DOHH2 (cell line): ENCODE measurements at regions not wholly inside any gene's neighbourhood (a gene's known extent, or its start where the extent isn't known, plus 50 kb on each side); places are given as distances from the start of the nearest gene placed in this dataset.

Source experiments
- H3F3A ChIP-seq: fragments of 200-600 bp; sonication (generic), shearing (Covaris generic); 2 replicates; pipeline ENCODE4 v1.6.0; 2016; ENCODE audit warnings: antibody characterized with exemption, mild to moderate bottlenecking; ENCODE audit not compliant: control insufficient read depth, insufficient read depth
- H3K27ac ChIP-seq: fragments of 200-600 bp; sonication (generic); 2 replicates; pipeline ENCODE4 v1.5.1; 2014; ENCODE audit warnings: low read depth, mild to moderate bottlenecking, low read length, moderate library complexity
- H3K27me3 ChIP-seq: fragments of 200-600 bp; sonication (generic); 2 replicates; pipeline ENCODE4 v1.6.1; 2014; ENCODE audit warnings: mild to moderate bottlenecking, low read length, mixed read lengths; ENCODE audit not compliant: control insufficient read depth
- H3K36me3 ChIP-seq: fragments of 200-600 bp; sonication (generic); 2 replicates; pipeline ENCODE4 v1.6.1; 2014; ENCODE audit warnings: mild to moderate bottlenecking, low read length, moderate library complexity, mixed read lengths; ENCODE audit not compliant: control insufficient read depth
- H3K4me1 ChIP-seq: fragments of 200-600 bp; sonication (generic); 2 replicates; pipeline ENCODE4 v1.6.1; 2014; ENCODE audit warnings: mild to moderate bottlenecking, low read length, mixed read lengths; ENCODE audit not compliant: control insufficient read depth
- H3K4me2 ChIP-seq: fragments of 200-600 bp; sonication (generic); 2 replicates; pipeline ENCODE4 v1.6.0; 2014; ENCODE audit warnings: mild to moderate bottlenecking, low read length, moderate library complexity
- H3K4me3 ChIP-seq: fragments of 200-600 bp; sonication (generic); 2 replicates; pipeline ENCODE4 v1.5.1; 2014; ENCODE audit warnings: mild to moderate bottlenecking, low read length, mixed read lengths
- H3K79me2 ChIP-seq: fragments of 200-600 bp; sonication (generic); 2 replicates; pipeline ENCODE4 v1.6.1; 2014; ENCODE audit warnings: mild to moderate bottlenecking, low read length, mixed read lengths; ENCODE audit not compliant: control insufficient read depth
- H3K9me2 ChIP-seq: fragments of 200-600 bp; sonication (generic); replicated peaks from 2 replicates; pipeline ENCODE4 v1.6.1; 2014; ENCODE audit warnings: mild to moderate bottlenecking, low read length, mixed read lengths; ENCODE audit not compliant: control insufficient read depth
- H3K9me3 ChIP-seq: fragments of 200-600 bp; sonication (generic); 2 replicates; pipeline ENCODE4 v1.6.1; 2014; ENCODE audit warnings: antibody characterized with exemption, low read length, mixed read lengths; ENCODE audit not compliant: control insufficient read depth, insufficient read depth
- H4K20me1 ChIP-seq: fragments of 200-600 bp; sonication (generic); 2 replicates; pipeline ENCODE4 v1.6.0; 2014; ENCODE audit warnings: low read depth, mild to moderate bottlenecking, antibody characterized with exemption, low read length, moderate library complexity; ENCODE audit not compliant: control insufficient read depth, insufficient read depth
- CTCF ChIP-seq: fragments of 200-600 bp; sonication (generic); IDR thresholded peaks from one replicate; pipeline ENCODE4 v1.5.1; 2014; ENCODE audit warnings: antibody characterized with exemption, mild to moderate bottlenecking, low read depth, low read length; ENCODE audit not compliant: poor library complexity, severe bottlenecking
- EZH2phosphoT487 ChIP-seq: fragments of 200-600 bp; sonication (generic); IDR thresholded peaks from 2 replicates; pipeline ENCODE4 v1.6.1; 2017; ENCODE audit warnings: borderline replicate concordance, mild to moderate bottlenecking, antibody characterized with exemption, low read length, moderate library complexity, mixed read lengths

GRCh38 chr4:100695039-100695654 is 177.3 kb upstream of the EMCN start:
- H3K4me2 ChIP-seq = no peak overlapping the region
- no peaks in the 10 kb centered on the region for H3K9me3 ChIP-seq
- H3K27me3 ChIP-seq = no peaks in the 10 kb centered on the region
- H3K36me3 ChIP-seq = no peaks in the 10 kb centered on the region
- H4K20me1 ChIP-seq = no peaks in the 10 kb centered on the region
- H3K4me1 ChIP-seq = no peaks in the 10 kb centered on the region
- no peak overlapping the region for H3K27ac ChIP-seq
- no peaks in the 10 kb centered on the region for H3K9me2 ChIP-seq
- H3K79me2 ChIP-seq = no peaks in the 10 kb centered on the region
- no peak for TF ChIP-seq CTCF
- no peak for TF ChIP-seq EZH2phosphoT487
- H3K4me3 ChIP-seq = no peak overlapping the region
- H3F3A ChIP-seq = no peaks in the 10 kb centered on the region

GRCh38 chr4:100694467-100694866 is 176.6 kb upstream of the EMCN start:
- Histone ChIP-seq H3K4me3 (no peak overlapping the region), H3K79me2 (no peaks in the 10 kb centered on the region)
- TF ChIP-seq CTCF (no peak), EZH2phosphoT487 (no peak)

DNA sequence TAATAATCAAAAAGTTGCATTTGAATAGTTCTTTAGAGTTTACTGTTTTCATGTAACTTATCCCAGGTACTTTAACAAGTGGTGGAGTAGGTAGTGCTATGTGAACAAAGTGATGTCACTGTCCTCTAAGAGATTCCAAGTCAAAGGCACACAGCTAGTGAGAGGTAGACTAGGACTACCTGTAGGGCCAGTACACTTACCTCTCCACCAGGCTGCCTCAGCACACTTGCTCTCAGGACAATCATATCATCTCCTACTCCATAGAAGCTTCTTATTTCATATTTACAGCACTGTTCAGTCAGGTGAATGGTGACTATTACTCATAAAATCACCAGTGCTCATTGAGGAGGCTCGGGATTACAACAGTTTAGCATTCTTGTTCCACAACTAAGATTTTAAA is 173.0 kb upstream of the EMCN start:
- Histone ChIP-seq H3K9me2 (no peaks in the 10 kb centered on the region), H3K4me3 (no peak overlapping the region), H3F3A (no peaks in the 10 kb centered on the region), H3K27ac (no peak overlapping the region), H4K20me1 (no peaks in the 10 kb centered on the region), H3K9me3 (no peaks in the 10 kb centered on the region), H3K4me2 (no peak overlapping the region), H3K4me1 (no peaks in the 10 kb centered on the region), H3K79me2 (no peaks in the 10 kb centered on the region), H3K36me3 (no peaks in the 10 kb centered on the region), H3K27me3 (no peaks in the 10 kb centered on the region)
- TF ChIP-seq EZH2phosphoT487 (no peak), CTCF (no peak)

More at GRCh38 chr4:100694467-100694866, 176.6 kb upstream of the EMCN start:
- Histone ChIP-seq H3K36me3 (no peaks in the 10 kb centered on the region), H3K4me1 (no peaks in the 10 kb centered on the region), H3K27me3 (no peaks in the 10 kb centered on the region), H3K9me2 (no peaks in the 10 kb centered on the region), H3K4me2 (no peak overlapping the region), H3F3A (no peaks in the 10 kb centered on the region), H4K20me1 (no peaks in the 10 kb centered on the region), H3K27ac (no peak overlapping the region), H3K9me3 (no peaks in the 10 kb centered on the region)
